SH-SY5Y (cell line): ENCODE measurements at regions not wholly inside any gene's neighbourhood (a gene's known extent, or its start where the extent isn't known, plus 50 kb on each side); places are given as distances from the start of the nearest gene placed in this dataset.

Source experiments
- GATA2 ChIP-seq: IDR thresholded peaks from 2 replicates; pipeline ENCODE4 v1.6.1; 2011; ENCODE audit warnings: mild to moderate bottlenecking, low read depth, low read length
- GATA3 ChIP-seq: IDR thresholded peaks from 2 replicates; pipeline ENCODE4 v1.6.1; 2011; ENCODE audit warnings: low read depth, mild to moderate bottlenecking, low read length, moderate library complexity

GRCh38 chr1:106296431-106296830 lies 760.0 kb upstream of the PRMT6 start:
- TF ChIP-seq GATA2 (no peak), GATA3 (no peak)
